HG02623 (cell line): ENCODE measurements at regions not wholly inside any gene's neighbourhood (a gene's known extent, or its start where the extent isn't known, plus 50 kb on each side); places are given as distances from the start of the nearest gene placed in this dataset.
"Not testable (repeated sequence)": the region's sequence is repeated elsewhere in the genome, so short reads cannot be mapped to it uniquely, and the experiment has no call there.

Experiments
- ATAC-seq: cut with Tn5 transposase; IDR thresholded peaks from one replicate; pipeline ENCODE4 v1.9.1; 2021; ENCODE audit warnings: moderate library complexity; ENCODE audit not compliant: unreplicated experiment

DNA sequence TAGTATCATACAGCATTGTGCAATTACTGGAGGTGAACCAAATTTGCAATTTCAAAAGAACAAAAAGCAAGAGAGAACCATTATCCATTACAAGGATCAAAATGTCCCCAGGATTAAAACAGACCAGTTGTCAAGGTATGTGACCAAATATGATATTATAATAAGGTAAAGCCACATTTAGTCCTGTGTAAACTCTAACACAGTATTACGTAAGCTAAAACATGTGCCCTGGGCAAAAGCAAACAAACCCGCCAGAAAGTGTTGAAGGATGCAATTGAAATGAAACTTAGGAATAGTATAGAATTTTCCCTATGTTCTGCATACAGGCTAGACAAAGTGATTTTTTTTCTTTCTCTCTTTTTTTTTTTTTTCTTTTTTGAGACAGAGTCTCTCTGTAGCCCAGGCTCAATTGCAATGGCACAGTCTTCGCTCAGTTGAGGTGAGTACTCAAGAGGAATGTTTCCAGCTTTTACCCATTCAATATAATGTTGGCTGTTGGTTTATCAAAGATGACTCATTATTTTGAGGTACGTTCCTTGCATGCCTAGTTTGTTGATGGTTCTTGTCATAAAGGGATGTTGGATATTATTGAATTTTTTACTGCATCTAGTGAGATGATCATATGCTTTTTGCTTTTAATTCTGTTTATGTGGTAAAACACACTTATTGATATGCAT, 137.1 kb upstream of the FOXG1 start:
- no peak for ATAC-seq

DNA sequence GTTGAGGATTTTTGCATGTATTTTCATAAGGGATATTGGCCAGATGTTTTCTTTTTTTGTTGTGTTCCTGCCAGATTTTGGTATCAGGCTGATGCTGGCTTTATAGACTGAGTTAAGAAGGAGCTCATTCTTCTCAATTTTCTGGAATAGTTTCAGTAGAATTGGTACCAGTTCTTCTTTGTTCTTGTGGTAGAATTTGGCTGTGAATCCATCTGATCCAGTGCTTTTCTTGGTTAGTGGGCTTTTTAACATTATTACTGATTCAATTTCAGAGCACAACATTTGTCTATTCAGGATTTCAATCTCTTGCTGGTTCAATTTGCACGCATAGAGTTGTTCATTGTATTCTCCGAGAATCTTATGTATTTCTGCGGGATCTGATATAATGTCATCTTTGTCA, 136.5 kb upstream of the FOXG1 start:
- no peak for ATAC-seq

DNA sequence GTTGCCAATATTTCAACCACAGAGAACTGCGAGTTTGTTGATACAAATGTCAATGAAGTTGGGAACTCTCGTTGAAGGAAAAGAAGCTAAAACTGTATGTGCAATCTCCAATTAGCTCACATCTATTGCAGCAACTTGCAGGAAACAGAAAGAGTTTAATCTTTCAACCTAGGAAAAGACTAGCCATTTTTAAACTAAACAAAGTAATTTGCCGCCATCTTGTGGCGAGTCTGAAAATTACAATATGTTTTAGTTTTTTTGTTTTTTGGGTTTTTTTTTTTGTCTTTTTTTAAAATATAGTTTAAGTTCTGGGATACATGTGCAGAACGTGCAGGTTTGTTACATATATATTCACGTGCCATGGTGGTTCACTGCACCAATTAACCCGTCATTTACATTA, 131.2 kb upstream of the FOXG1 start:
- ATAC-seq: no peak

DNA sequence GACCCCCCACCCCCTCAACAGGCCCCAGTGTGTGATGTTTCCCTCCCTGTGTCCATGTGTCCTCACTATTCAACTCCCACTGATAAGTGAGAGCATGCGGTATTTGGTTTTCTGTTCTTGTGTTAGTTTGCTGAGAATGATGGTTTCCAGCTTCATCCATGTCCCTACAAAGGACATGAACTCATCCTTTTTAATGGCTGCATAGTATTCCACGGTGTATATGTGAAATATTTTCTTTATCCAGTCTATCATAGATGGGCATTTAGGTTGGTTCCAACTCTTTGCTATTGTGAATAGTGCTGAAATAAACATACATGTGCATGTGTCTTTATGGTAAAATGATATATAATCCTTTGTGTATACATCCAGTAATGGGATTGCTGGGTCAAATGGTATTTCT, 130.8 kb upstream of the FOXG1 start:
- not testable (repeated sequence) for ATAC-seq

DNA sequence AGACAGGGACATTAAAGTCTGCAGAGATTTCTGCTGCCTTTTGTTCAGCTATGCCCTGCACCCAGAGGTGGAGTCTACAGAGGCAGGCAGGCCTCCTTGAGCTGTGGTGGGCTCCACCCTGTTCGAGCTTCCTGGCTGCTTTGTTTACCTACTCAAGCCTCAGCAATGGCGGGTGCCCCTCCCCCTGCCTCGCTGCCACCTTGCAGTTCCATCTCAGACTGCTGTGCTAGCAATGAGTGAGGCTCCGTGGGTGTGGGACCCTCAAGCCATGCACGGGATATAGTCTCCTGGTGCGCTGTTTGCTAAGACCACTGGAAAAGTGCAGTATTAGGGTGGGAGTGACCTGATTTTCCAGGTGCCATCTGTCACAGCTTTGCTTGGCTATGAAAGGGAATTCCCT, 125.4 kb upstream of the FOXG1 start:
- ATAC-seq: not testable (repeated sequence)

DNA sequence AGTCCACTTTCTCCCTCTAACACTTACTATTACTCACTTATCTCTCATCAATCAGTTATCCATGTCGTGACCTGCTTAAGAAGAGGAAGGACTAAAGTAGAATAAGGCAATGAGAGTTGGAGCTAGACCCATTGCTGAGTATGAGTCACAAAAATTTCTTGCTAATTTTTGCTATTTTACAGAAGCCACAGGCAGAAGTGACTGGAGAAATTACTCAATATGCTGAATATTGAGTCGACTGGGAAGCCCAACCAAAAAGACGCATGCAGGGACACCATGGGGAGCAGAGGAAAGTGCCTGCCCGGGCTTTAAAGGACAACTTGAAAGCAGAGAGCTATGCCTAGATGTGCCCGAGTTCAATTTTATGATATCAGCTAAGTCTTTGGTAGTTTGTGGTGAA, 115.4 kb upstream of the FOXG1 start:
- no peak for ATAC-seq

DNA sequence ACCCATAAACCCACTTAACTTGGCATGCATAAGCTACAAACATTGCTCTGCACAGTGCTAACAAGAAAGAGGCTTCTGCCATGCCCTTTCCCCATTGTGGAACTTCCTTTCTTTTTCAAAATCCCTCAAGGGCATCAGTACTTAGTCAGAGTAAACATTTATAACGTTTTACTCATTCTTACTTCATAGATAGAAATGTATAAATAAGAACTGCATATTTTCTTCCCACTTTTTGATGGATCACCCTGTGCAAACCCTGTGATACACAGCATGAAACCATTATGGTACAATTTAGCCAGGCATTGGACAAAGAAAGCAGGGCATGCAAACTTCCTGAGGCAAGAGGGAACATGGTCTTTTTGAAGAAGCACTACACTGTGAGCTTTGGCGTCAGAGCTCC, 113.8 kb upstream of the FOXG1 start:
- no peak for ATAC-seq

DNA sequence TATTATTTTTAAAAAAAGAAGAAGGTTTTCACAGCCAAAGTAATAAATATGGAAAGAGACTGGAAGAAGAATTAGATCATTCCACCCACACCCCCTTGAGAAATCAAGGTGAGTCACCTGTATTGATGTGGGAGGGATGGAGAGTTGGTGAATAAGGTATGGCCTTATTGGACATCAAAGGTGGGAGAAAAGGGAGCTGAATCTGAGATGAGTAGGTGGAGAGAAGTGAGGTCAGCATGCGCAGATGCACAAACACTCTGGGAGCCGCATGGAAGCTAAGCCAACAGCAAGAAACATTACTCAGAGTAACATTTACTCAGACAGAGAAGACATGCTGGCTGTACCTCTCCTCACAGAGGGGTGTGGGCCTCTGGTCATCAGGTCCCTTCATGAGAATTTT, 113.1 kb upstream of the FOXG1 start:
- ATAC-seq: no peak

DNA sequence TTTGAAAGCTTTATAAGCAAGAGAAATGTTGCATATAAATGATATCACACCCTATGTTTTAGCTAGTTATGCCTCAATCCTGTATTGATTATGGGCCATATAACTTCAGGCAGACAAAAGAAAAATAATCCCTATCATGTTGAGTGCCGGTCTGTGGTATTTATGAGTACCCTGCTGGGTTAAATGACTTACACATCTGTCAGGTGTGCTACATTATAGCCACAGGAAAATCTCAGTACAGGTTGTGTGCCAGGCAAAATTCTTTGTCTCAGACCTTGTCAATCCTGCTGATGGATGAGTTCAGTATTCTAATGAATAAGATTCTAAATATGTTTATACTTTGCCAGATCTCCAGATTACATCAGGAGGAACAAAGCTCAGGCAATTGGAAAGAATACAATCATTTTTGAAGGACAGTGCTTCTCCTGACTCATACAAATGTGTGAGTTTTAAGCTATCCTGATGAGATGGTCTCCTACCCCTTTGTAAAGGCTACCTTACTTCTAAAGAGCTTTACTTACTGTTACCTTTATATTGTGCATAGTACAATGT, 109.8 kb upstream of the FOXG1 start:
- no peak for ATAC-seq

DNA sequence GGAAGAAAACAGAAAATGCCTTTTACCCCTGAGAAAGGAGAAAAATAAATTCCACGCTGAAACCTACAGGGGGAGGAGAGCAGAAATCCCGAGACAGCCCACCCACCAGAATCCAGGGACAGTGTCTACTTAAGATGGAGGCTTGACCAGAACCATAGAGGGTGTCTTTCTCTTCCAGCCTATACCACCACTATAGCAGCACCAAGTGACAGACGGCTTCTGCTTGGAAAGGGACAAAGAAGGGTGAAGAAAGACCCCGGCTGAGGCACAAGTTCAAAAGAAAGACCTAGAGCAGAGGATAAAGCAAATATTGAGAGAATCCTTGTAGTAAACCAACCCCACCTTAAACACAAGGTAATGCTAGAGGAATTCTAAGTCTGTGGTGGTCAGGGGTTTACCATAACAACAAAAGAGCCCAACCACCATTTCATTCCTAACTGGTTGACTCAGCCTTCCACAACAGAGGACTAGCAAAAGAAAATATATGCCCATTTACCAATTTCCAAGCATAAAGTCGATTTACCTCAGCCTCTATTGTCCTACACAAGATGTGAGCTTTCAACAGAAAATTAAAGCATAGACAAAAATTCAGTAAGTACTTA, 105.3 kb upstream of the FOXG1 start:
- no peak for ATAC-seq

DNA sequence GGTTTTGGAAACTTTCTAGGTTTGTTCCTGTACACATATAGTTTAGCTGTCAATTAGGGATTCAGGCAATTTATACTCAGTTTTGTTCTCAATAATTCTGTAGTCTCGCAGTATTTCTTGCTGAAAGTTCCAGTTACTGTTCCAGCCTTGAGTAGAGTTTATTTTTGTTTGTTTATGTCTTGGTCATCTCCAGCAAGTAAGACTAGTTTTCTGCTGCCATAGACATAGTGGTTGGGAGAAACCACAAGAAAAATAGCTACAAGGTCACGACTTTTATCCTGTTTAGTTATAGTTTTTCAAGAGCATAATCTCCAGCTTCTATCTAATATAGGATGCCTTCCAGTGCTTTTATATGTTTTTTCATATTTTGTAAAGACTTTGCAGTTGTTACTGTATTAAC, 99.6 kb upstream of the FOXG1 start:
- ATAC-seq: no peak

DNA sequence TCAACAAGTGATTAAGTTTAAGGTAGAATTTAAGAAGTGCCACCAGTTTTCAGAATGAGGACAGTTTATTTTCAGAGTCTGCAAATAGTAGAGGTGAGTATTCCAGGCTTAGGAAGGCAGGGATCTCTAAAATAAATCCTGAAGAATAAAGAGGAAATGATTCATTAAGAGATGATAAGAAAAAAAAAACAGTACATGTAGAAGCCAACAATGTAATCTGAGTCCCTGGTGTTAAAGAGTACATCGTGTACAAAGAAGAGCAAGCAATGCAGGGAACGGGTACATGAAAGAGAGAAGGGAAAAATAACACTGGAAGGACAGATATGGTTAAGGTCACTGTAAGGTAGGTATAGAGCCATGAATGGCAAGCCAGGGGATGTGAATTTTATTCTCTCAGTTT, 95.2 kb upstream of the FOXG1 start:
- ATAC-seq: no peak

DNA sequence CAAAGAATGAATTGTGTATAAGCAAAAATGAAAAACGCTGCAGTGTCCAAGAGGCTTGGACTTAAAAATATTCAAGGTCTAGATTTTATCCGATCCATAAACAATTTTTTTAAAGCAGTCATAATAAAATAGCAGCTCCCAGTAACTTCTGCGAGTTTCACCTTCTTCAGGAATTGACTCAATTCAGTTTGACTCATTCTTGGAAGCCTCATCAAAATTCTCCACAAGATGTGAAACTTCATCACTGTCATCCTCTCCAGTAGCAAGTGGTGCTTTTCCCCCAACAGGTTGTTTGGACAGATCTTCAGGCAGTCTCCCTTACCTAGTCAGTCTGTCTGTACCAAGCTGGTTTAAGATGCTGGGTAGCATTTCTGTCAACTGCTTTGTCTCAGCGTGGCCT, 93.5 kb upstream of the FOXG1 start:
- ATAC-seq: no peak

DNA sequence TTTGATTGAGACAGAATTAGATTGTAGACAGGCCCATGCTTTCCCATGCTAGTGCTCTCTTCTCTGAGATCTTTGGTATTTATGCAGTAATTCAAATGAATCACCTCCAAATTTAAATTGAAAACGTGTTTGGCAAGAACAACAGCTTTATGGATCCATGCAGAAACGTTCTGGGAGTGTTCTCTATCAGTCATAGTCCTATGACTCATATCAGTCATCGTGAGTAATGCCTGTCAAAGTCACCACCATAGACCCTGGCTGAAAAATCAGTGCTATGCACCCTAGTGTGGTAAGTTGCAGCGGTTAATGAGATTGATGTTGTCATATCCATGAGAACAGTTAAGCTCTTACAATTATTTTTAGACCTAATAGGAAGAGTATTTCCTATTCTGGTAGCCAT, 90.1 kb upstream of the FOXG1 start:
- ATAC-seq: no peak

DNA sequence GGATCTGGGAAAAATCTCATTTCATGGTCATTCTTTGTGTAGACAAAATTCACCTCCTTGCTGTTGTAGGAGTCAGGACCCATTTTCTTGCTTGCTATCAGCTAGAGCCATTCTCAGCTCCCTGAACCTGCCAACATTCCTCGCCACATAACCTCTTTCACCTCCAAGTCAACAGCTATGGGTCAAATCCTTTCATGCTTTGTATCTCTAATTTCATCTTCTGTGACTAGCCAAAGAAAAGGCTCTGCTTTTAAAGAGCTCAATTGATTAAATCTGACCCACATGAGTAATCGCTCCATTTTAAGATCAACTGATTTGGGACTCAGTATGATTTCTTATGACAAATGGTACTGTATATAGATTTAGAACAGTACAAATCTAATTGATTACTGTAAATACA, 89.2 kb upstream of the FOXG1 start:
- no peak for ATAC-seq

DNA sequence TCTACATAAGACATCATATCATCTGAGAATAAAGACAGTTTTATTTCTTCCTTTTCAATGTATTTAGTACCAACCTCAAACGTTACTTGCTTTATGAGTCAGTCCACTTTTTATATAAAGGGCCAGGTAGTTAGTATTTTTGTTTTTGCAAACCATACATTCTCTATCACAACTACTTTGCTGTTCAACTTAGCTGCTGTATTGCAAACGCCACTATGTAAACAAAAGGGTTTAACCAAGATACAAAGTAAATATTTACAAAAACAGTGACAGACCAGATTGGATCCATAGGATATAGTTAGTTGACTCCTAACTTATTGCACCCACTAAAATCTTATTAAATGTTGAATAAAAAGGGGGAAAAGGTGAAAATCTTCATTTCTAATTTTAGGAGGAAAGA, 87.7 kb upstream of the FOXG1 start:
- no peak for ATAC-seq

DNA sequence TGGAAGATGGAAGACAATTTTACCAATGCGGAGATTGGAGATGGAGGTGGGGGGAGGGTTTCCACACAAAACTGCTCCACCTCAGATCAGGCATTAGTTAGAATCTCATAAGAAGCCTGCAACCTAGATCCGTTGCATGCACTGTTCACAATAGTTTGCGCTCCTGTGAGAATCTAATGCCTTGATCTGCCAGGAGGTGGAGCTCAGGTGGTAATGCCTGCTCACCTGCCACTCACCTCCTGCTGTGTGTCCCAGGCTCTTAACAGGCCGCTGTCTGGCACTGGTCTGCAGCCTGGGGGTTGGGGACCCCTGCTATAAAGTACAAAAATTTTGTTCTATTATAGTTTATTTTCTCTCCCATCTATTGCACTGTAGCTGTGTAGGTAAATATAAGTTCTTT, 84.9 kb upstream of the FOXG1 start:
- no peak for ATAC-seq

DNA sequence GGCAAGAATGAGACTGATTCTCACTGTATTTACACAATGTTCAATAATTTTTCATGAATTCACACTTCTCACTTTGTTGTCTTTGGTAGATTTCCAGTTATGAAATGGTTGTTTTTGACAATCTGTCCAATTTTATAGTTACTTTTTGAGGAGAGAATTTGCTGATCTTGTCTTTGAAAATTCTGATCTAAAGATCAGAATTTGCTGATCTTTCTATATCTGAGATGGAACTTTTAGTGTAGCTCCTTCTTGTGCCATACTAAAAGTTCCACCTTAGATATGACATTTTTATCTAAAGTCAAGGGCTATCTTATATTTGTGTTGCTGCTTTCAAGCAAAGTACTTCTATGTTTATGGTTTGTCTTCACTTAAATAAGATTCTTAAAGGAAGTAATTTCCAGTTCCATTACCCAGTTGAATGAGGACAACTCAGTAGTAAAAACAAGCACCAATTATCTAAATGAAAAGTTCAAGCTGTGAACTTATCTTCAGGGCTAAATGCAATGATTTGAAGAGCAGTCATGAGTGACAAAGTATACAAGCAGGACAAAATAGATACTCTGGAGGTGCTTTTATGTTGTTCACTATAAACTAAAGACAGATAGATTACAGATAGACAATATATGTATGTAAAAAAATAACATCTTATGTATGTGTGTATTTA, 76.4 kb upstream of the FOXG1 start:
- no peak for ATAC-seq

DNA sequence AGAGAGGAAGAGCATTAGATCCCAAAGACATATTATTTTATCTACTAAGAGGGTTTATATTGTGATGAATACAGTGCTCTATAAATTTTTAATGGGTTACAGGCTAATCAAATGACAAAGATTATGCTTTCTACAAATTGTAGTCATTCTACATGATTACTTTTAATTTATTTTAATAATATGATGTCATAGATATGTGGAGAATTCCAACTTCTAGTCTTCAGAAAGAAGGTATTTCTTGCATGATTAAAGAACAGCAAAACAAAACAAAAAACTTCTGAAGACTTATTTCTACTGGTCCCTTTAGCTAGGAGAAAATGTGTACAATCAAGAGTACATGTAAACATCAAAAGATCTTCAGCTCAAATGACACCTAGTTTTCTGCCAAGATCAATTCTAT, 71.5 kb upstream of the FOXG1 start:
- ATAC-seq: no peak

DNA sequence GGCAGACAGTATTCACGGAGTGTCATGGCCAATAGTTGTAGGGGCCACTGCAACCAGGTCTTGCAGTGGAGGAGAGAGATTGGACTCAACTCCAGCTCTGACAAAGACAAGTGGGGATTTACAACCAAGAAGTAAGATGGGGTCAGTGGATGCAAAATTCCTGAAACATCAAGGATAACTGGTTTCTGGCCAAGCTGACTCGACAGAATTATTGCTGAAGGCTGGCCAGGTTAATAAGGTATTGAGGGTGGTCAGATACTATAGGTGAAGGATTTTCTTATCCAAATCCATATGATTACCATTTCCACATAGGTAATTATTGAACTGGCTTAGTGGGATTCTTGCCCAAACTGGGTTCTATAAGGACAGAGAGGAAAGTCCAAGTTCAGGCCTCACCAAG, 64.9 kb upstream of the FOXG1 start:
- ATAC-seq: no peak

DNA sequence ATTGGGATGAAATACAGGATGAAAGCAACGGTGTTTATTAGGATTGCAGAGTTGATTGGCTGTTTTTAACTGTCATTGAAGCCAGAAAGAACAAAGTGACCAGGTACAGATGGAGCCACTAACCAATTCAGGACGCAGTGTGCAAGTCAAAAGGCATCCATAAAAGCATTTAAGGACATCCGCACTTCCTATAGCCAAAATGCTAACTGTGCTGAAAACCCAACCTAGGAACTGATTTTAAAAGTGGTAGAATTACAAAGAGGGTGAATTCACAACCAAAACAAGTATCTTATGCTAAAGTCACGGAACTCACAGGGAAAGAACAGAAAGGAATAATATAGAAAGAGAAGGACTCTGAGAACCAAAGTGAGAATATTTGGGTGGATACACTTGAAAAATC, 63.1 kb upstream of the FOXG1 start:
- no peak for ATAC-seq

DNA sequence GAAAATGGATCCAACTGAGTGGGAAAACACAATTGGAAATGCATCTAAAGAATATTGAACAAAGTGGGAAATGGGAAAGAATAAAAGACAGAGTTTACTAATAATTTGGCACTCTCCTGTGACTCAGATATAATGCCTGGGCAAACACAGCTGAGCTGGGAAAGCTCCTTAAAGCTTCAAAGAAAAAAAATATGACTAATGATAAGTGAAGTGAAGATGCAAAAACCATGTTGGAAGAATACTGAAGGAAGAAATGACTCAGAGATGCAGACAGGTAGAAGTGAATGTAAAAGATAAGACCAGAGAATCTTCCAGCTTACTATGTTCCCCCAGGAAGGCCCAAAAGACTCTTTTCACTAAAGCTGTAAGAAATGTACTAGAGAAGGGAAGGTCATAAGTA, 62.4 kb upstream of the FOXG1 start:
- ATAC-seq: no peak
